Pancreas (tissue), 10 donors: ENCODE measurements at regions not wholly inside any gene's neighbourhood (a gene's known extent, or its start where the extent isn't known, plus 50 kb on each side); places are given as distances from the start of the nearest gene placed in this dataset.

Experiments
- ATAC-seq, 4 donors: fragments of 200-7000 bp; cut with Tn5 transposase; one replicate each; pipeline versions ENCODE4 v1.8.0 to v1.9.1; 2020; ENCODE audit warnings: mild to moderate bottlenecking in 4 of 4, moderate library complexity in 4 of 4
- DNase-seq, 6 donors: peaks; one replicate each; pipeline ENCODE4 v3.0.0-alpha.2; 2020
- FAIRE-seq: peaks from 2 replicates; lab custom pipeline; 2012; peaks lifted over from hg19 to GRCh38; lab: Jason Lieb, UNC
- H3K27ac ChIP-seq, 4 donors: fragments of 200-600 bp; sonication (generic); 1 replicate in 3 of 4; 2 replicates in 1 of 4; pipeline versions ENCODE4 v1.5.0 to v1.8.0; 2020
- H3K27me3 ChIP-seq, 4 donors: fragments of 200-600 bp; one replicate each; pipeline ENCODE4 v1.8.0; 2021
- H3K36me3 ChIP-seq, 3 donors: fragments of 200-600 bp; sonication (generic) in 1 of 3; one replicate each; pipeline versions ENCODE4 v1.5.0 to v1.8.0; 2020 to 2021
- H3K4me1 ChIP-seq, 3 donors: fragments of 200-600 bp; one replicate each; pipeline ENCODE4 v1.8.0; 2021
- H3K4me3 ChIP-seq, 4 donors: fragments of 200-600 bp; sonication (generic) in 2 of 4; one replicate each; pipeline versions ENCODE4 v1.5.0 to v1.8.0; 2020 to 2021
- H3K9me3 ChIP-seq, 4 donors: fragments of 200-600 bp; one replicate each; pipeline ENCODE4 v1.8.0; 2021
- whole genome bisulfite sequencing, 2 donors: extraction: QIAGEN DNeasy Blood & Tissue Kit; methylation state at CpG; one replicate each; pipeline ENCODE4 v1.1.7; 2013; 5-methylcytosine and 5-hydroxymethylcytosine counted together
- intact Hi-C, 3 donors: fragments of 100-400 bp; cut with DNase I; formaldehyde crosslinking; loops; one replicate each; pipeline versions ENCODE4 v1.11.1 to v1.14.2; 2022
- TF ChIP-seq, protein P1 (sequence below), 4 donors: fragments of 200-600 bp; sonication (generic) in 3 of 4; IDR thresholded peaks; one replicate each; pipeline versions ENCODE4 v1.5.0 to v1.8.0; 2021; ENCODE audit warnings: antibody characterized with exemption in 4 of 4
- donor health status: healthy with polysubstance abuse.
- donor health status: DM: no; HTN: no; CAD: no; lungs with moderate emphysema.
- donor health status: DM: no; HTN: no; CAD: no.
- donor health status: control.
- donor health status: control.
- donor health status: Bipolar disorder and iron deficiency.
- donor health status: DM: yes; HTN: yes; CAD: no.
- donor health status: DM: no; HTN: no; CAD: no.
- donor health status: DM: no; HTN: no; CAD: no.
- donor health status: DM: yes; HTN: yes; CAD: no.

DNA sequence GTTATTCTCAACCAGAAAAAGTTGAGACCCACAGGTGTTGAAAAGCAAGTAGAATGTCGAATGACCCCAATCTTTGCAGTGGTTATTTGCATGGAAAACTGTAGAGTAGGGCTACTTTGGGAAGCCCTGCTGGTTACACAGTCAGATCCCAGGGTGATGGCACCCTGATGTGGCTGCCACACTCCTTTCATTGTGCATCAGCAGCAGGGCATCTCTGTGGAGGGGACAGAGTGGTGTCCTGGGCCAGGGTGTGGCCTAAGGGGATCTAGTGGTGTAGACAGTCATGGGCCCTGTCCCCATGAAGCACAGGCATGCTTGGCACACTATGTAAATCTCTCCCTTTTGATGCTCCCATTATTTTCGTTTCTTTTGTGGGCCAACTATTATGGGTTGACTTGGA, 199.4 kb upstream of the NAV2 start:
- H3K27ac ChIP-seq: no peak overlapping the region
- DNase-seq (no peak), FAIRE-seq (no peak), ATAC-seq (no peak)
- 64 to 71% methylated on average over 2 of the region's 2 CpGs for WGBS, 2 donors
- H3K36me3 ChIP-seq: no peaks in the 10 kb centered on the region
- no peaks in the 10 kb centered on the region for H3K4me1 ChIP-seq
- no peaks in the 10 kb centered on the region for H3K9me3 ChIP-seq
- no peaks in the 10 kb centered on the region for H3K27me3 ChIP-seq
- TF ChIP-seq, protein P1, sequence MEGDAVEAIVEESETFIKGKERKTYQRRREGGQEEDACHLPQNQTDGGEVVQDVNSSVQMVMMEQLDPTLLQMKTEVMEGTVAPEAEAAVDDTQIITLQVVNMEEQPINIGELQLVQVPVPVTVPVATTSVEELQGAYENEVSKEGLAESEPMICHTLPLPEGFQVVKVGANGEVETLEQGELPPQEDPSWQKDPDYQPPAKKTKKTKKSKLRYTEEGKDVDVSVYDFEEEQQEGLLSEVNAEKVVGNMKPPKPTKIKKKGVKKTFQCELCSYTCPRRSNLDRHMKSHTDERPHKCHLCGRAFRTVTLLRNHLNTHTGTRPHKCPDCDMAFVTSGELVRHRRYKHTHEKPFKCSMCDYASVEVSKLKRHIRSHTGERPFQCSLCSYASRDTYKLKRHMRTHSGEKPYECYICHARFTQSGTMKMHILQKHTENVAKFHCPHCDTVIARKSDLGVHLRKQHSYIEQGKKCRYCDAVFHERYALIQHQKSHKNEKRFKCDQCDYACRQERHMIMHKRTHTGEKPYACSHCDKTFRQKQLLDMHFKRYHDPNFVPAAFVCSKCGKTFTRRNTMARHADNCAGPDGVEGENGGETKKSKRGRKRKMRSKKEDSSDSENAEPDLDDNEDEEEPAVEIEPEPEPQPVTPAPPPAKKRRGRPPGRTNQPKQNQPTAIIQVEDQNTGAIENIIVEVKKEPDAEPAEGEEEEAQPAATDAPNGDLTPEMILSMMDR (IDR thresholded peaks at IDR 0.05): no peak
- no peak overlapping the region for H3K4me3 ChIP-seq
- intact Hi-C loops: no loop called here

DNA sequence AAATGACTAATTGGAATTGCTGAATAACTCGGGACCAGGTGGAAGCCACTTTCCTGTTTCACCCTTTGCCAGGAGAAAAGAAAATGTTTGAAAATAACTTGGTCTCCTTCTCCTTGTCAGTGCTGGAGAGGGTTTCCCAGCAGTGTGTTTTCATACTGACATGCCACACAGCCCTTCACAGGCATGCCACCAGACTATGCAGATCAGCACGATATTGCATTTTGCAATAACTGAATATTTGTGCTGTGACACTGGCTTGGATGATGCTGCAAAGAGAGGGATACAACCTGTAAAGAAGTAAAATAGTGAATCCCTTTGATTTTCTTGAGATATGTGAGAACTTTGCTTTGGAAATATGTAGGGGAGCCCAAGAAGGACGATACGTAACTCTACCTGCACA, 200.0 kb upstream of the NAV2 start:
- 74 to 78% methylated on average over 4 of the region's 4 CpGs for WGBS, 2 donors
- no peak overlapping the region for H3K27ac ChIP-seq
- no peaks in the 10 kb centered on the region for H3K27me3 ChIP-seq
- no peaks in the 10 kb centered on the region for H3K9me3 ChIP-seq
- no peaks in the 10 kb centered on the region for H3K4me1 ChIP-seq
- ATAC-seq: no peak
- FAIRE-seq: no peak
- DNase-seq: no peak
- TF ChIP-seq, protein P1 (IDR thresholded peaks at IDR 0.05): no peak
- intact Hi-C loops: no loop called here
- no peak overlapping the region for H3K4me3 ChIP-seq
- no peaks in the 10 kb centered on the region for H3K36me3 ChIP-seq

GRCh38 chr11:19511413-19512183, 201.0 kb upstream of the NAV2 start:
- H3K9me3 ChIP-seq: no peaks in the 10 kb centered on the region
- no peak overlapping the region for H3K27ac ChIP-seq
- intact Hi-C loops: no loop called here
- no peaks in the 10 kb centered on the region for H3K36me3 ChIP-seq
- ATAC-seq (peak in 2 of 4 donors; percentile 40 to 66), FAIRE-seq (no peak), DNase-seq (peak in 5 of 6 donors; percentile 9 to 78 (median 29))
- H3K27me3 ChIP-seq: no peaks in the 10 kb centered on the region
- TF ChIP-seq, protein P1 (IDR thresholded peaks at IDR 0.05): no peak
- 43 to 48% methylated on average over 9 of the region's 9 CpGs for WGBS, 2 donors
- H3K4me1 ChIP-seq: no peaks in the 10 kb centered on the region
- H3K4me3 ChIP-seq: no peak overlapping the region

- no peaks in the 10 kb centered on the region for H3K4me1 ChIP-seq
- intact Hi-C loops: no loop called here
- FAIRE-seq (no peak), DNase-seq (no peak), ATAC-seq (no peak)
- H3K27ac ChIP-seq: no peak overlapping the region
- no peak overlapping the region for H3K4me3 ChIP-seq
- H3K9me3 ChIP-seq: no peaks in the 10 kb centered on the region
- no peaks in the 10 kb centered on the region for H3K36me3 ChIP-seq
- no peaks in the 10 kb centered on the region for H3K27me3 ChIP-seq
- TF ChIP-seq, protein P1 (IDR thresholded peaks at IDR 0.05): no peak
- WGBS, 2 donors: 69% methylated on average over 1 of the region's 1 CpG
Measured at GRCh38 chr11:19511066-19511412, 201.6 kb upstream of the NAV2 start.

GRCh38 chr11:19510468-19510867, 202.2 kb upstream of the NAV2 start:
- H3K4me1 ChIP-seq: no peaks in the 10 kb centered on the region
- no peak for ATAC-seq
- H3K36me3 ChIP-seq: no peaks in the 10 kb centered on the region
- no peak for FAIRE-seq
- TF ChIP-seq, protein P1 (IDR thresholded peaks at IDR 0.05): no peak
- H3K9me3 ChIP-seq: no peaks in the 10 kb centered on the region
- H3K4me3 ChIP-seq: no peak overlapping the region
- intact Hi-C loops: no loop called here
- 37 to 48% methylated on average over 8 of the region's 8 CpGs for WGBS, 2 donors
- H3K27ac ChIP-seq: no peak overlapping the region
- DNase-seq: no peak
- no peaks in the 10 kb centered on the region for H3K27me3 ChIP-seq
